ENCODE measurements at regions not wholly inside any gene's neighbourhood (a gene's known extent, or its start where the extent isn't known, plus 50 kb on each side); places are given as distances from the start of the nearest gene placed in this dataset.

- TF ChIP-seq ZNF629 (tag by site-specific recombination; IDR thresholded peaks at IDR 0.05) (no peak), GLI4 (tag by site-specific recombination; IDR thresholded peaks at IDR 0.05) (no peak), KLF10 (tag by site-specific recombination; IDR thresholded peaks at IDR 0.05) (no peak)
Observed at GRCh38 chr13:59522652-59523051, 641.1 kb downstream of the DIAPH3 start.

Measured in HEK293 (cell line).